Calu3 (cell line): ENCODE measurements at regions not wholly inside any gene's neighbourhood (a gene's known extent, or its start where the extent isn't known, plus 50 kb on each side); places are given as distances from the start of the nearest gene placed in this dataset.

ENCODE experiments used
- BruUV-seq: library from RNA; stranded (reverse); fragments of 400-500 nt; replicated peaks from 2 replicates; lab custom pipeline; 2021; lab: Mats Ljungman, UMichigan
- CTCF ChIA-PET: fragments of 300-600 bp; sonication (Branson Sonifier 250); formaldehyde crosslinking; loops from one replicate; lab custom pipeline; 2022; ENCODE audit warnings: antibody characterized with exemption; lab: Charles Lee
- DNase-seq: peaks from one replicate; pipeline ENCODE4 v3.0.0; 2022
- H3K27ac Mint-ChIP-seq: one replicate; pipeline ENCODE4 v1.8.0; 2022; ENCODE audit warnings: mixed read lengths; ENCODE audit not compliant: unreplicated experiment
- H3K27me3 Mint-ChIP-seq: one replicate; pipeline ENCODE4 v1.8.0; 2022; ENCODE audit warnings: mixed read lengths; ENCODE audit not compliant: unreplicated experiment
- H3K36me3 Mint-ChIP-seq: one replicate; pipeline ENCODE4 v1.8.0; 2022; ENCODE audit warnings: mild to moderate bottlenecking, moderate library complexity, mixed read lengths; ENCODE audit not compliant: insufficient read depth, unreplicated experiment
- H3K4me1 Mint-ChIP-seq: one replicate; pipeline ENCODE4 v1.8.0; 2022; ENCODE audit warnings: mild to moderate bottlenecking, low read depth, mixed read lengths; ENCODE audit not compliant: unreplicated experiment
- H3K4me3 Mint-ChIP-seq: one replicate; pipeline ENCODE4 v1.8.0; 2022; ENCODE audit warnings: mild to moderate bottlenecking, low read depth, moderate library complexity, mixed read lengths; ENCODE audit not compliant: unreplicated experiment
- H3K9me3 Mint-ChIP-seq: one replicate; pipeline ENCODE4 v1.8.0; 2022; ENCODE audit warnings: low read depth, mixed read lengths; ENCODE audit not compliant: unreplicated experiment
- CTCF ChIP-seq: fragments of 200-600 bp; IDR thresholded peaks from one replicate; pipeline ENCODE4 v1.8.0; 2022; ENCODE audit warnings: antibody characterized with exemption; ENCODE audit not compliant: unreplicated experiment
- intact Hi-C: fragments of 100-400 bp; cut with micrococcal nuclease; formaldehyde crosslinking; loops from one replicate; pipeline ENCODE4 v1.10.0; 2022; ENCODE audit not compliant: unreplicated experiment

GRCh38 chr2:146235158-146235557 lies 1609.7 kb upstream of the ACVR2A start:
- H3K27ac Mint-ChIP-seq: no peak overlapping the region
- no peak for TF ChIP-seq CTCF
- no peak overlapping the region for H3K4me3 Mint-ChIP-seq
- BruUV-seq: no TSS peak
- H3K4me1 Mint-ChIP-seq: peaks cover 17% of the 10 kb centered on the region
- DNase-seq: no peak
- CTCF ChIA-PET: no interaction called here
- no peaks in the 10 kb centered on the region for H3K27me3 Mint-ChIP-seq
- intact Hi-C loops: no loop called here
- H3K36me3 Mint-ChIP-seq: no peaks in the 10 kb centered on the region
- H3K9me3 Mint-ChIP-seq: no peaks in the 10 kb centered on the region

- Mint-ChIP-seq H3K4me3 (no peak overlapping the region), H3K4me1 (no peaks in the 10 kb centered on the region), H3K9me3 (no peaks in the 10 kb centered on the region), H3K27ac (no peak overlapping the region), H3K27me3 (no peaks in the 10 kb centered on the region), H3K36me3 (no peaks in the 10 kb centered on the region)
- BruUV-seq: no TSS peak
- intact Hi-C loops: no loop called here
- DNase-seq: no peak
- CTCF ChIA-PET: no interaction called here
- TF ChIP-seq CTCF: no peak
Measured at GRCh38 chr2:146229508-146230155, 1615.2 kb upstream of the ACVR2A start.

GRCh38 chr2:146228466-146229058 lies 1616.3 kb upstream of the ACVR2A start:
- H3K9me3 Mint-ChIP-seq: no peaks in the 10 kb centered on the region
- H3K36me3 Mint-ChIP-seq: no peaks in the 10 kb centered on the region
- H3K27ac Mint-ChIP-seq: no peak overlapping the region
- H3K27me3 Mint-ChIP-seq: no peaks in the 10 kb centered on the region
- no peaks in the 10 kb centered on the region for H3K4me1 Mint-ChIP-seq
- BruUV-seq: no TSS peak
- CTCF ChIA-PET: no interaction called here
- intact Hi-C loops: no loop called here
- TF ChIP-seq CTCF: no peak
- no peak for DNase-seq
- no peak overlapping the region for H3K4me3 Mint-ChIP-seq

- BruUV-seq: no TSS peak
- no peak overlapping the region for H3K4me3 Mint-ChIP-seq
Measured at GRCh38 chr2:146228020-146228393, 1616.8 kb upstream of the ACVR2A start.

More at GRCh38 chr2:146228020-146228393, 1616.8 kb upstream of the ACVR2A start:
- H3K4me1 Mint-ChIP-seq: no peaks in the 10 kb centered on the region
- intact Hi-C loops: no loop called here
- CTCF ChIA-PET: no interaction called here
- no peaks in the 10 kb centered on the region for H3K9me3 Mint-ChIP-seq
- no peak overlapping the region for H3K27ac Mint-ChIP-seq
- DNase-seq: no peak
- no peaks in the 10 kb centered on the region for H3K36me3 Mint-ChIP-seq
- H3K27me3 Mint-ChIP-seq: no peaks in the 10 kb centered on the region
- TF ChIP-seq CTCF: no peak
